AG04450 (cell line): ENCODE measurements at regions not wholly inside any gene's neighbourhood (a gene's known extent, or its start where the extent isn't known, plus 50 kb on each side); places are given as distances from the start of the nearest gene placed in this dataset.

ENCODE experiments used
- CTCF ChIA-PET: fragments of 300-600, 350-600 bp; formaldehyde crosslinking; extraction: SDS; loops from one replicate; lab custom pipeline; 2022; ENCODE audit warnings: antibody characterized with exemption, inconsistent platforms; lab: Charles Lee
- POLR2A ChIA-PET: fragments of 350-600 bp; formaldehyde crosslinking; extraction: SDS; loops from one replicate; lab custom pipeline; 2021; ENCODE audit warnings: antibody characterized with exemption, inconsistent platforms; lab: Yijun Ruan, JAX
- DNase-seq: peaks from one replicate; pipeline ENCODE4 v3.0.0-alpha.2; 2011; ENCODE audit warnings: low read depth, low spot score
- H3K27ac ChIP-seq: one replicate; pipeline ENCODE4 v1.5.1; 2012; ENCODE audit warnings: low read depth, low read length, control low read depth
- H3K27me3 ChIP-seq: one replicate; pipeline ENCODE4 v1.6.0; 2012; ENCODE audit warnings: low read length; ENCODE audit not compliant: control insufficient read depth, insufficient read depth
- H3K4me3 ChIP-seq: 2 replicates; pipeline ENCODE4 v1.5.1; 2011; ENCODE audit warnings: mild to moderate bottlenecking, low read depth, low read length, control low read depth
- H3K9me3 ChIP-seq: 2 replicates; pipeline ENCODE4 v1.5.1; 2012; ENCODE audit warnings: low read length; ENCODE audit not compliant: control insufficient read depth, insufficient read depth
- TF ChIP-seq, protein P1 (sequence below): IDR thresholded peaks from 2 replicates; pipeline ENCODE4 v1.5.1; 2011; ENCODE audit warnings: low read depth, low read length, control low read depth, inconsistent platforms

GRCh38 chr3:94416768-94417167, 353.9 kb downstream of the NSUN3 start:
- DNase-seq, result no peak
- POLR2A ChIA-PET, result no interaction called here
- TF ChIP-seq, protein P1, sequence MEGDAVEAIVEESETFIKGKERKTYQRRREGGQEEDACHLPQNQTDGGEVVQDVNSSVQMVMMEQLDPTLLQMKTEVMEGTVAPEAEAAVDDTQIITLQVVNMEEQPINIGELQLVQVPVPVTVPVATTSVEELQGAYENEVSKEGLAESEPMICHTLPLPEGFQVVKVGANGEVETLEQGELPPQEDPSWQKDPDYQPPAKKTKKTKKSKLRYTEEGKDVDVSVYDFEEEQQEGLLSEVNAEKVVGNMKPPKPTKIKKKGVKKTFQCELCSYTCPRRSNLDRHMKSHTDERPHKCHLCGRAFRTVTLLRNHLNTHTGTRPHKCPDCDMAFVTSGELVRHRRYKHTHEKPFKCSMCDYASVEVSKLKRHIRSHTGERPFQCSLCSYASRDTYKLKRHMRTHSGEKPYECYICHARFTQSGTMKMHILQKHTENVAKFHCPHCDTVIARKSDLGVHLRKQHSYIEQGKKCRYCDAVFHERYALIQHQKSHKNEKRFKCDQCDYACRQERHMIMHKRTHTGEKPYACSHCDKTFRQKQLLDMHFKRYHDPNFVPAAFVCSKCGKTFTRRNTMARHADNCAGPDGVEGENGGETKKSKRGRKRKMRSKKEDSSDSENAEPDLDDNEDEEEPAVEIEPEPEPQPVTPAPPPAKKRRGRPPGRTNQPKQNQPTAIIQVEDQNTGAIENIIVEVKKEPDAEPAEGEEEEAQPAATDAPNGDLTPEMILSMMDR, result no peak
- H3K27me3 ChIP-seq, result no peaks in the 10 kb centered on the region
- no peak overlapping the region for H3K27ac ChIP-seq
- no peak overlapping the region for H3K4me3 ChIP-seq
- H3K9me3 ChIP-seq, result peaks cover 3% of the 10 kb centered on the region; the same call in 1 of the 2 replicates
- CTCF ChIA-PET, result no interaction called here

DNA sequence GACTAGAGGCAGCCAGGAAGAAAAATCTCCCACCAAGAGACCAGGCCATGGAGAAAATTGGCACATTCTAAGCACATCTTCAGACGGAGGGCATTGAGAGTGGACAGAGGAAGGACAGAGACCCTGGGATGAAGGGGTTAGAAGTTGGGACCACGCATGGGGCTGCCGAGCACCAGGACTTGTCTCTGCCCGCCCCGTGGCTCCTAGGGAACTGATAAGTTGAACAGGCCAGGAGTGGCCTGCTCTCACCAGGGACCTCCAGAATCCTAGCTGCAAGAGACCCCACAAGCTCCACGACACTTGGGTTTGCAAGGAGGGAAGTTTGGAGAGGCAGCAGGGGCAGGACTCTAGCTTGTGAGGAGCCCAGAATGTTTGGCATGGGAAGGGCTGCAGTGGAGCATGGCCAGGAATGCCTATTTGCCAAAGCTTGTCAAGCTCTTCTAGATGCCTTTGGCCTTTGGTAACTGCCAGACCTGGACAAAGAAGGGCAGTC, 355.1 kb downstream of the NSUN3 start:
- ChIA-PET CTCF (no interaction called here), POLR2A (no interaction called here)
- TF ChIP-seq, protein P1, result no peak
- H3K27me3 ChIP-seq, result no peaks in the 10 kb centered on the region
- no peak for DNase-seq
- H3K9me3 ChIP-seq, result peaks cover 3% of the 10 kb centered on the region; the same call in 1 of the 2 replicates
- H3K27ac ChIP-seq, result no peak overlapping the region
- H3K4me3 ChIP-seq, result no peak overlapping the region

DNA sequence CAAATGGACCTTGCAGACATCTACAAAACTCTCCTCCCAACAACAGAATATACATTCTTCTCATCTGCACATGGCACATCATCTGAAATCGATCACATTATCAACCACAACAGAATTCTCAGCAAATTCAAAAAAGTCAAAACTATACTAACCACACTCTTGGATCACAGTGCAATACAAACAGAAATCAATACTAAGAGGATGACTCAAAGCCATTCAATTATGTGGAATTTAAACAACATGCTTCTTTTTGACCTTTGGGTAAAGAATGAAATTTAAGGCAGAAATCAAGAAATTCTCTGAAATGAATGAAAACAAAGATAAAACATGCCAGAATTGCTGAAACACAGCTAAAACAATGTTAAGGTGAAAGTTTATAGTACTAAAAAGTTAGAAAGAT, 358.1 kb downstream of the NSUN3 start:
- Histone ChIP-seq H3K4me3 (no peak overlapping the region), H3K27me3 (no peaks in the 10 kb centered on the region), H3K27ac (no peak overlapping the region), H3K9me3 (peaks cover 3% of the 10 kb centered on the region; the same call in 1 of the 2 replicates)
- DNase-seq, result no peak
- CTCF ChIA-PET, result no interaction called here
- TF ChIP-seq, protein P1, result no peak
- POLR2A ChIA-PET, result no interaction called here

DNA sequence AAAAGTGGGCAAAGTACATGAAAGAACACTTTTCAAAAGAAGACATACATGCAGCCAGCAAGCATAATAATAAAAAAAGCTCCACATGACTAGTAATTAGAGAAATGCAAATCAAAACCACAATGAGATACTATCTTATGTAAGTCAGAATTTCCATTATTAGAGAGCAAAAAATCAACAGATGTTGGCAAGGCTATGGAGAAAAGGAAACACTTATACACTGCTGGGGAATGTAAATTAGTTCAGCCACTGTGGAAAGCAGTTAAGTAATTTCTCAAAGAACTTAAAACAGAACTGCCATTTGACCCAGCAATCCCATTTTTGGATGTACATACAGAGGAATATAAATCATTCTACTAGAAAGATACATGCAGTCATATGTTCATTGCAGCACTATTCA, 360.7 kb downstream of the NSUN3 start:
- TF ChIP-seq, protein P1, result no peak
- Histone ChIP-seq H3K27ac (no peak overlapping the region), H3K9me3 (peaks cover 6% of the 10 kb centered on the region; the same call in 1 of the 2 replicates), H3K4me3 (no peak overlapping the region), H3K27me3 (no peaks in the 10 kb centered on the region)
- DNase-seq, result peak; percentile 37
- ChIA-PET POLR2A (no interaction called here), CTCF (no interaction called here)

DNA sequence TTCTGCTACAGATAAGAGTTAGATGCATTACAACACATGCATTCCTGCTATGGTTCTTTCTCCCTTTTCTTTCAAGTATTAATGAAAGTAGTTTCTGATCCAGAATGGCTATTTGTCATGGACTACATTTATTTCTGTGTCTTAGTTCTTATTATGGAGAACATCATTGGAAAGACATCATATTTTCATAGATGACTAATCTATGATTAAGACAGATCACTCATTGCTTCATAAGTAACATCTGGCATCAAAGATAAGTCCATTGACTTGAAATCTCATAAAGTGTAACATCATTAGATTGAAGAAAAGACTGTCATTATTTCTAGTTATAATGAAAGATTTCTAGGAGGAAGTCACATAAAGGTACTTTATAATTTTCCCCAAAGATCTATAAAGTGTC, 366.7 kb downstream of the NSUN3 start:
- POLR2A ChIA-PET, result no interaction called here
- TF ChIP-seq, protein P1, result no peak
- Histone ChIP-seq H3K27ac (no peak overlapping the region), H3K9me3 (peaks cover 6% of the 10 kb centered on the region; the same call in 1 of the 2 replicates), H3K27me3 (no peaks in the 10 kb centered on the region), H3K4me3 (no peak overlapping the region)
- CTCF ChIA-PET, result no interaction called here
- no peak for DNase-seq
